DMS 273 treated with DMSO at 0.1 percent for 48 hours (cell line): ENCODE measurements at regions not wholly inside any gene's neighbourhood (a gene's known extent, or its start where the extent isn't known, plus 50 kb on each side); places are given as distances from the start of the nearest gene placed in this dataset.

Experiments
- DNase-seq: peaks from one replicate; lab custom pipeline; 2025; lab: John Stamatoyannopoulos, UW

DNA sequence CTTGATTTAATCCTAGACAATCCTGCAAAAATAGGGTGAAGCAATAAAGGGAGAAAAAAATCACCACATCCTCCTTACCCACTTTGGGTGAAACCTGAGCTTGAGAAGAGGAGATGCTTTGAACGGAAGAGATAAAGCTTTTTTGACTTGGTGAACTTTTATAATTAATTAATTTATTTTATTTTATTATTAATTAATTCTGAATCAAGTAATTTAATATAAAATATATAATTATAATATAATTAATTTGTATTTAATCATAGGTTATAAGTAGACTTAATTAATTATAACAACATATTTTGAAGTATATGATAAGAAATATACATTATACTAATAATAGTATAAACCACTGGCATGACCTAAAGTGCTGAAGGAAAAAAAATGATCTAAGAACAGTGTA lies 2164.8 kb downstream of the LRRC4C start:
- DNase-seq, result no peak

DNA sequence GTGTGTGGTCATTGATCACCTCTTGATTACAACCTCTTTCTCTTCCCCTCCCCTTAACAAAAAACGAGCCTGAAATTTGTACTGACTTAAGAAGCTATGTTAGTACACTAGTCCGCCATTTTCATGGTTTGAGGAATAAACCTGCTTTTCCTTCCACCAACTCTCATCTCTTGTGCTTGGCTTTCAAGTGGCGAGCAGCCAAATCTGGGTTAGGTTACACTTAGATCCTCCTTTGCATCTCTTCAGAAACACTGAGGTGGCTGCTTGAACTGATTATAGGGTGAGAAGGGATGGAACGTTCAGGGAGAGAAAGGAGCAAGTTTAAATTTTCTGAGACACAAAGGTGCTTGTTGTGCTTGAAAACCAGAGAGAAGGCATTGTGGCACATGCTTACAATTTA lies 2171.4 kb downstream of the LRRC4C start:
- no peak for DNase-seq

DNA sequence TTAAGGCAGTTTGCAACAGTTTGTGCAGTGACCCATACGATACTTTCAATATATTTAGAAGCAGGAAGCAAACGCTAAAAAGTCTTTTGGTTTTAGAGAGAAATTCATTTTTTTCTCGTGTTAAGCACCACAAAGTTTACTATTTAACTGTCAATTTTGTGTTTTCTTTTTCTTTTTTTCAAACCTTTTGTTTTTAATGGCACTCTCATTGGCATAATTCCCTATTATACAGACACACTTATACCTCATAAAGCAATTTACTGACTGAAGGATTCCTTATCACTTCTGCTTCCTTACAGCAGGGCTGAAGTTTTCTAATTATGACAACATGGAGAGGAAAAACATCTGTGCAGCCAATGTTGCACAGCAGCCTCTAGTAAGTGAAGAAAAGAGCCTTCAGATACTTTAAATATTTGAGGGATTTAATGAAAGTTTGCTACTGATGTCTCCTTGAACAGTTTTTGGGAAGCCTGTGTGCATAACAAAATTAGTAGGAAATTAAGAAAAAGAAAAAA lies 2191.2 kb downstream of the LRRC4C start:
- DNase-seq, result no peak

DNA sequence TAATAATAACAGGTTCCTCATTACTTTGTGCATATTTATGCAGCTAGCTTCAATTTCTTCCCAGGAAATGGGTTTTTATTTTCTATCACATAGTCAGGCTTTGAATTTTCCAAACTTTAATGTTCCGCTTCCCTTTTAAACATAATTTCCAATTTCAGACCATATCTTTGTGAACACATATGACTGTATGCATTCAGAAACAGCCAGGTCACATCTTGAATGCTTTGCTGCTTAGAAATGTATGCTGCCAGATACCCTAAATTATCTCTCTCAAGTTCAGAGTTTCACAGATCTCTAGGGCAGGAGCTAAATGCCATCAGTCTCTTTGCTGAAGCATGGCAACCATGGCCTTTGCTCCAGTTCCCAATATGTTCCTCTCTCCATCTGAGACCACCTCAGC lies 2203.8 kb downstream of the LRRC4C start:
- DNase-seq, result no peak

DNA sequence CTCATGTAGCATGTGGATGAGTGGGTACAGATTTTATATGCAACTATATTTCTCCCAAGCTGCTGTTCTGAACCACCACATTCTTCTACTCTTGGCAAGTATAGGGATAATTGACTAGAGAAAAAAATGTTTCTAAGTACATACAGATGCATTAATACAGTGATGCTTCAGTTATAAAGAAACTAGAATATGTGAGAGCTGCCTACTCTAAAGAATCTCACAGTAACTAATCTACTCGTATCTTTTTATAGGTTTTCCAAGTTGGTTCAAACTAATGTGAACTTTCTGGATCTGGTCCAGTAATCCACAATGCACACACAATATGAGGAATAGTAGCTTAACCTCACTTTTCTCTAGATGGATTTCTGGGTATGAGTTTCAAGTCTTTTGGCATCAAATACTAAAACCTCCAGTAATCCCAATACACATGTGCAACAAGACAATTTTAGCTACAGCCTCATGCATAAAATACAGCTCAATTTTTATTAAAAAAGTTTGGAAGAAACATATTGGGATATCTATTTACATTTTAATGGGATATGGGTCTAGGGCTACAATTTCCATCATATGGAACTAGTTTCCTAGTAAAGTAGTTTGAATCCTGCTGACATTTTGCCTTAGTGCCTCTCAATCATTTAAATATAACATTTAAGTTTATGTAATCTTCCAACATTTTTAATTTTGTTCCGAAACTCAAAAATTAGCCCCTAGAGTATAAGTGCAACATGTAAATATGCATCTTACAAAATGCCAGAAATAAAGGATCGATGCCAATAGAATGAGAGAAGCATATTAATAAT lies 2209.7 kb downstream of the LRRC4C start:
- DNase-seq, result no peak

DNA sequence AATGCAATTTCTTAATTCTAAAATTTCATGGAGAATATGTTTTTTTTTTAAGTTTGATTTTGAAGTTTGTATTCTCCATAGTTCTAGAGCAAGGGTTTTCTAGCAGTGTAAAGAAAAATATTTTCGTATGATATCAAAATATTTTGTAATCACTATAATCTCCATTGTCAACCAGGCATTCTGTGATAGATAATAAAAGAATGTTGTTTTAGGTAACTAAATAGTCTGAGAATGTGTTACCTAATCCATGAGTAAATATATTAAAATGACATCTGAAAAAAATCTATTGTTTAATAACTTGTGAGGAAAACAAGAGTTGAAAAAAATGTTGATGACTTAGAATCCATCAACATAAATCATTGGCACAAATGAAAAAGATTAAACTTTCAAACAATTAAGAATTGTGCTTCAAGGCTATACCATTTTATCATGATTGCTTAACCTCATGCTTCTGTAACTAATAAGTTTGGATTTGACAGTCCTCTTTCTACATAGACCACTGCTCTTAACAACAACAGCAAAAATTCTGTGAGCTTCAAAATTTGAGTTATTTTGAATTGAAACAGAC lies 2211.8 kb downstream of the LRRC4C start:
- no peak for DNase-seq

DNA sequence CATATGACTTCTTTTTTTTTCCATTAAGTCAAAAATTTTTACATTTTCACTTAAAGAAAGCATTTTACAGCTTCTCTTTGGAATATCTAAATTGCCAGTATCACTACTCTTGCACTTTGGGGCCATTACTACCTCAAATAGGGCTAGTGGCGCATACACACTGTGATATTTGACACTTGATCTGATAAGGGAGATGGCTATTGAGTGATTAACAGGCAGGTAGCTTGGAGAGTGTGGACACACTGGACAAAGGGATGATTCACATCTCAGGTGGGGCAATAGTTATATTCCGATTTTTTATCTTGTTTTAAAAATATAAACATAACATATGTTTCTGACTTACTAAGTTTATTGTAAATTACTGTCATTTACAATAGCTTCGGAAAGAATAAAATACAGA lies 2219.9 kb downstream of the LRRC4C start:
- DNase-seq, result no peak

DNA sequence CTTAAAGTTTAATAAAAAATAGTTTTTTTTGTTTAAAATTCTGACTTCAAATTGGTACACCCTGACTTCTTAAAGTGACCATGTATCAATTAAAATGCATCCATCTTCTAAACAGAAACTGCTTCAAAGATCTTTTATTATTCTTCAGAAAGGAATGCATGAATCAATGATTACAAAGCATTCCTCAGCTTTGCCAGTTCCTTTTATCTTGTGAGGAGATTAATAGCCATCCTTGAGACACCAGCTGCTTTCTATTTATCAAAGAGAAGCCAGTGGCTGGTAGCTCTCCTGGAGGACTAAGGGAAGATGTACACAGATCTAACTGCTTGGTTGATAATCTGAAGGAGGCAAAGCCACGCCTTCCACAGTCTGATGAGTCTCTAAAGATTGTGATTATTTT lies 2222.5 kb downstream of the LRRC4C start:
- DNase-seq, result no peak

DNA sequence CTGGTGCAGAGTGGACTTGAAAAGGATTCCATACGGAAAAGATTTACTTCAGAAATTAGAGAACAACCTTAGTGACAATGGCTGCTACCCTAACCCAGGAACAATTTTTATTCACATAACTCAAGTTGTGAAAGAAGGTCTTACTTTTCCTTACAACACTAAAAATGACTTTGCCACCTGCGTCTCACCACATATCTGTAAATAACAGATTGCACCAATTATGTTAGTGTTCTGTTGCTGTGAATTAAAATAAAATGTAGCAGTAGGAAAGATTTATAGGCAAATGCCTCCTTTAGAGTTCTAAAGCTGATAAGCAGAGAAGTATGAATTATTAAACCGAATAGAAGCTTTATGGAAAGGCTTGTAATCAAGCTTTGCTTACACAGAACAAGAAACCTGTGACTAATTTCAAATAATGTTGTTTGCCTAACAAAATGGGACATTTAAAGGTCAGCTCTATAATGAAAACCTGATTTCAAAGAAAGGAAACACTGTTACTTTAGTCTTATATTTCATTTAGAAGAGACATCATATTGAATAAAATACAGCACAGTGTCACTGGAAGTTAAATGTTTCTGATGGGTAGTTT lies 2237.8 kb downstream of the LRRC4C start:
- DNase-seq, result no peak

DNA sequence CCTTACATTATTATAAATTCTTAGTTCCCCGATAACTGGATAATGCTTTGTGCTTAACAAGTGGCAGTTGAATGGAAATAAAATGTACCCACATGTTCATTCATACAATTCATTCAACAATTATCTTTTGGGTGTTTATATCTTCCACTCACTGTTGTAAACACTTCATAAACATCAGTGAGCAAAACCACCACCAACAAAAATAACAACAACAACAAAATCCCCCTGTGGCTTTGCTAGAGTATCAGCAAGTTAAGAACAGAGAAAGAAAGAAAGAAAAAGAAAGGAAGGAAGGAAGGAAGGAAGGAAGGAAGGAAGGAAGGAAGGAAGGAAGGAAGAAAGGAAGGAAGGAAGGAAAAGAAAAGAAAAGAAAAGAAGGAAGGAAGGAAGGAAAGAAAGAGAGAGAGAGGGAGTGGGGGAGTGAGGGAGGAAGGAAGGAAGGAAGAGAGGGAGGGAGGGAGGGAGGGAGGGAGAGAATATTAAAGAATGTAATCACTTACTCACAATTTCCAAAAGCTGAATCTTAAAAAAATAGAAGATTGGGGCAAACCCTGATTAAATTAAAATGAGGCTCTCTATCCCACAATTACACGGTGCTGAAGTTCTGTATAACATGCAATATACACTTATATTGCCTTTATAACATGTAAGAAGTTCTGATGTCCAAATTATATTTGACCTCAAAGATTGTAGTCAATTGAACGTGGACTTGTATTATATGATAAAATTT lies 2238.8 kb downstream of the LRRC4C start:
- no peak for DNase-seq

DNA sequence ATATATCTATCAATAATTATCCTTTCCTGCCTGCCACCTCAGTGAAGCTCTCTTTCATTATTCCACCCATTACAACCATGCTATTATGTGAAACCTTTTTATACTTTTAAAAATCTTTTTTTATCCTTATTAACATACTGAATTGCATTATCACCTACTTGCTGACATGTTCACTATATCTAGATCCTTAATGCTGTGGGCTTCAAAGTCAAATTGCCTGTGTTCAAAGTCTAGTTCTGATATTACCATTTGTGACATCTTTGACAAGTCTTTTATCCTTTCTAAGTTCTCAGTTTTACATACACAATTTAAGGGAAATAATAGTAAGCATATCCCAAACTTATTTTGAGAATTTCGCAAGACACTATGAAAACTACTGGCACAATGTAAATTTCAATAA lies 2239.4 kb downstream of the LRRC4C start:
- DNase-seq, result no peak

DNA sequence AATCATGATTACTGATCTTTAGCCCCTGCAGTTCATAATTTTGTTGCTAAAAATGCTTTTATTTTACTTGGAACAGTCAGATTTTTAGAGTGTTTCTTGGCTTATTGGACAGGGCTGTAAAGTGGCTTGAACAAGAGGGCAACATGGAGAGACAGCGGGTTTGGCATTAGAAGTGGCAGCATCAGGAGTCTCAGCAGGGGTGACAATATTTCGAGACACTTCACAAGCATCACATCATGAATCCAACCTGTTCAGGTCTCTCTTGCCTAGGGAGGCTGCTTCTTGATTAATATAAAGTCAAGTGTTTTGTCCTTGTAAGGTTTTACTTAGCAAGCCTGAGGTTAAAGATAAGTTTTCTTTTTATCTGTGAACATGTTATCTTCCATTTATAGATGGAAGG lies 2249.5 kb downstream of the LRRC4C start:
- no peak for DNase-seq

DNA sequence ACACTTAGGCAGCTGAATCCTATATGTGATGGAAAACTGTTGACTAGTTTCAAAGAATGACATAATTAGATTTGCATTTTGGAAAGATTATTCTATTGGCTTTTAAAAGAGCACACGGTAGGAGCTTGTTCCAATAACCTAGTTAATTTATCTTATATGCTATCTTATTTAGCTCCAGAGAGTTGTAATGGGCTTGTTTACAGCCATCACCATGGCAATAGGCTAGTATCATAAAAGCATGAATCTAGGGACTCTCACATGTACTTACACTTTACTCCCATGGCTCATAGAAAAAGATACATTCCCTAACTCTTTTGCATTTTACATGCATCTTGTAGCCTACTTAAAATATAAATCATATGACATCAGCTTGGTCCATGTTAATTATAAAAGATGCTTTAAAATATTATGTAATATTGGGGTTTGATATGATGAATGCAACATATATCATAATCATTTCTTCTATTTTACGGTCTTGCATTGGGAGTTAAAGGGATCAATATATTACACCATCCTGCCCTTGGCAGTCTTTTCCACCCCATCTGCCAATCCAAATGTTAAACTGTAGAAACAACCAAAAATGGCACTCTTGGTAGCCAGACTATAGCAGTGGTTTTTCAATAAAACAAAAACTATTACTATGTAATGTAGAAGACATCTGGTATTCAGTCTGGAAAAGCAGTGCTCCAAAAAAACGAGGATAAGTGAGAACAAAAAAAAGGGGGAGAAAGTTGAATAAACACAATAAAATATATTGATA lies 2254.0 kb downstream of the LRRC4C start:
- no peak for DNase-seq

DNA sequence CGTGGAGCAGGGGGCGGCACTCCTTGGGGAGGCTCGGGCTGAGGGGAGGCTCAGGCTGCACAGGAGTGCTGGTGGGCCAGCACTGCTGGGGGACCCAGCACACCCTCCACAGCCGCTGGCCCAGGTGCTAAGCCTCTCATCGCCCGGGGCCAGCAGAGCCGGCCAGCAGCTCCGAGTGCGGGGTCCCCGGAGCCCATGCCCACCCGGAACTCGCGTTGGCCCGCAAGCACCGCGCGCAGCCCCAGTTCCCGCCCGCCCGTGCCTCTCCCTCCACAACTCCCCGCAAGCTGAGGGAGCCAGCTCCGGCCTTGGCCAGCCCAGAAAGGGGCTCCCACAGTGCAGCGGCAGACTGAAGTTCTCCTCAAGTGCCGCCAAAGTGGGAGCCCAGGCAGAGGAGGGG lies 2266.8 kb downstream of the LRRC4C start:
- no peak for DNase-seq

DNA sequence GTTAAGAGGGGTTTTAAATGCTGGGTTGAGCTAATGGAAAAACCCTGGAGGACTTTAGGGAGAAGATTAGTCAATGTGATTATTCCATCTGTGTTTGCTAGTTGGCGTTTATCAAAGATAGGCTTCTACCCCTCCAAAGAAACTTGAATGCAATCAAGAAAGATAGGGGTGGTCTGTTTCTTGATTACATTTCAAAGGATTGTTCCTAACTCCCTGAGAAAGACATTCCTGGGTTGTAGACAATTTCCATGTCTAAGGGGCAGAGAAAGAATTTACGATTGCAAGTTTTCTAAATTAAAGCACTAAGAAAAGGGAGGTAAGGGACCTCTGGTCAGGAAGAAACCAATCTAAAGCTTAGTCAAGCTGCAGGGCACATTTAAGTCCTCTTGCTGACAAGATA lies 2268.7 kb downstream of the LRRC4C start:
- DNase-seq, result no peak

DNA sequence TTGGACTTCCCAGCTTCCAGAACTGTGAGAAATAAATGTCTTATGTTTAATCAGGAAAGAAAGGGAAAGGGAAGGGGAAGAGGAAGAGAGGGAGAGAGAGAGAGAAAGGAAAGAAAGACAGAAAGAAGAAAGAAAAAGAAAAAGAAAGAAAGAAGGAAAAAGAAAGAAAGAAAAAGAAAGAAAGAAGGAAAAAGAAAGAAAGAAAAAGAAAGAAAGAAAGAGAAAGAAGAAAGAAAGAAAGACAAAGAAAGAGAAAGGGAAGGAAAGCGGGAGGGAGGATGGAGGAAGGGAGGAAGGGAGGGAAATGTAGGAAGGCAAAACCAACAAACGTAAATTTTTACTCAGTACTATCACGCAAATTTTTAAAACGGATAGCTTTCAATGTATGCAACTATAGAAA lies 2281.8 kb downstream of the LRRC4C start:
- no peak for DNase-seq

DNA sequence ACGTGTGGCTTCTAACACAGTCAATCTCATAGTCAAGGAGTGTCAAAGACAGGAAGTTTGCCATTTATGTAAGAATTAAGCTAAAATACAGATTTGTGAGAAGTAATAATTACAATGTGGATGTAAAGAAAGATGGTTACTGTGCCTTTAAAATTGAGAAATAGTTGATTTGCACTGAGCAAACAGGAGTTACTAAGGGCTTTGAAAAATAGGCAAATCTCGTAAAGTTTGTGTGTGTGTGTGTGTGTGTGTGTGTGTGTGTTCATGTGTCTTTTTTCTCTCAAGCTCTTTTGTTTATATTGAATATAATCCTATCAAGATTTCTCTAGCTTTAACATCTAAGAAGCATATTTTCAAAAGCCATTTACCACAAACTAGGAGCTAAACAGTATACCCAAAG lies 2284.5 kb downstream of the LRRC4C start:
- no peak for DNase-seq

DNA sequence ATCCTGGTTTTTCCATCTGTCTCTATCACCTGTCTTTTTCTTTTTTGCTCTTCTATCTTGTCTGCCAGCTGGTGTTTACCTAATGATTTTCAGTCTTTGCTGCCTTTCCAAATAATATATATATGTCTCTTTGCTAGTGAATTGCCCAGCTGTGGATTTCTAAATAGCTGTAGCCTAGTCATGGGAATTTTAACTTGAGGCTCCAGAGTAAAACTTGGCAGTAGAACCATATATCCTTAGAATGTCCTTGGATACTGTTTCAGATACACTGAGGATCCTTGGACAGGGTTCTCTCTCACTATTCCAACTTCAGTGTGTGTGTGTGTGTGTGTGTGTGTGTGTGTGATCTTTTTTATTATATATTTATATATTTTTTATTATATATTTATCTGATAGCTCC lies 2285.3 kb downstream of the LRRC4C start:
- DNase-seq, result no peak

DNA sequence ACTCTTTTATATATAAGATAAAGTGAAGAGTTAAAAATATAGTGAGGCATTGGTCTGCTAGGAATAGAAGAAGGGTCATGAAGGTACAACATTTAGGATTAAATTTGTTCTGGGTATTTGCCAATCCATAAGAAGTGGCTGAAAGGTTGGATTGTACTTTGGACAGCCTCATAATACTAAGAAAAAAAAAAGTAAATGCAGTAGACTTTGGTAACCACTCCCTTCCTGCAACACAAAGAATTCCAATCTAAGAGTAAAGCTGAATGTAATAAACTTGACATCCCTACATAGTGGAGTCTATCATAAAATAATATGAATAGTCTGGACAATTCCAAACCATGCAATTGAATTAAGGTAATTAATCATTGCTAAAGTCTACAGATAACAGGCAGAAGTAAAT lies 2294.4 kb downstream of the LRRC4C start:
- DNase-seq, result no peak

DNA sequence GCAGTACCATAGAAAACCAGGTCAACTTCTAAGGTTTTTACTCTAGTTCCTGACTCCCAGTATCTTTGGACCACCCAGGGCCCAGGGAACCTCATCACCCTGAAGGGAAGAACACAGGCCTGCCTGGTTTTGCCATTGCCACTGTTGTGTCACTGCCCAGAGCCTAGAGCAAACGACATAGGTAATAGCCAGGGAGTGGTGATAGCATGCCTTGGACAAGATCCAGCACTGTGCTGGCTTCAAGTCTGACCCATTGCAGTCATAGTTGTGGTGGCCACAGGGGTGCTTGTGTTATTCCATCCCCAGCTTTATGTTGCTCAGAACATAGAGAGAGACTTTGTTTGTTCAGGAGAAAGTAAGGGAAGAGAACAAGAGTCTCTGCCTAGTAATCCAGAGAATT lies 2310.2 kb downstream of the LRRC4C start:
- DNase-seq, result no peak

DNA sequence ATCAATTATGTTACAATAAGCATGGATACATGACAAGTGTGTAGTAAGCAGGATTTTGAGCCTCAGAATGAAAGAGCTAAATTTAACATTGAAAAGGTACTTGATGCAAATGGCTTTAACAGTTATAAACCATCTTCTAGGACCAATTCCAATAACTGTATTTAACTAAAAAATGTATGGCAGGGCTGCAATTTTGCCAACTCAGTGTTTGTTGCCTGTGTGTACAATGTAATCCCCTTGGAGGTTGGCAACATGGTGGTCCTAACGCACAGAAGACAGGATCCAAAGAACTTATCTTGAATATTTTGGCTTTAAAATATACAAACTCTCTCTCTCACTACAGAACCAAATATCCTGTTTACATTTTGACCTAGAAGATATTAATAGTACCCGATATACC lies 2314.1 kb downstream of the LRRC4C start:
- DNase-seq, result no peak
